ENCODE measurements at regions not wholly inside any gene's neighbourhood (a gene's known extent, or its start where the extent isn't known, plus 50 kb on each side); places are given as distances from the start of the nearest gene placed in this dataset.

GRCh38 chr6:9518431-9518830 lies 896.4 kb downstream of the TFAP2A start:
- Histone ChIP-seq H3K4me2 (ENCODE audit: low read depth, low read length) (no peak overlapping the region), H2BK15ac (ENCODE audit: low read depth, low read length) (no peak overlapping the region), H3K56ac (ENCODE audit: extremely low read depth, insufficient read depth, low read length) (no peak overlapping the region), H2BK20ac (ENCODE audit: low read depth, low read length) (peak overlapping the region; percentile 2; the same call in 1 of the 2 replicates), H3K9me1 (ENCODE audit: insufficient read depth, low read length) (peaks cover 15% of the 10 kb centered on the region; the same call in 1 of the 2 replicates), H2BK120ac (ENCODE audit: low read depth, low read length) (no peak overlapping the region), H3K27me3 (ENCODE audit: control insufficient read depth, insufficient read depth, low read length) (no peaks in the 10 kb centered on the region), H3K36me3 (ENCODE audit: control insufficient read depth, insufficient read depth, low read length) (no peaks in the 10 kb centered on the region), H4K5ac (ENCODE audit: low read depth, low read length) (no peak overlapping the region), H4K8ac (ENCODE audit: low read depth in 2 of 2, low read length in 2 of 2) (no peak overlapping the region), H3K79me1 (ENCODE audit: low read depth in 1 of 2, low read length in 2 of 2) (no peaks in the 10 kb centered on the region), H4K20me1 (ENCODE audit: insufficient read depth, low read length) (no peaks in the 10 kb centered on the region), H3K4me3 (ENCODE audit: insufficient read depth, low read depth, low read length) (no peak overlapping the region), H2AK5ac (ENCODE audit: low read depth, low read length) (no peak overlapping the region), H3K4ac (ENCODE audit: low read depth, low read length) (no peak overlapping the region), H3K4me1 (ENCODE audit: control insufficient read depth, insufficient read depth, low read length) (peaks cover 12% of the 10 kb centered on the region), H2BK5ac (ENCODE audit: low read depth, low read length, poor library complexity, severe bottlenecking) (no peak overlapping the region), H3K9me3 (ENCODE audit: control insufficient read depth, insufficient read depth, low read length) (no peaks in the 10 kb centered on the region), H3K27ac (ENCODE audit: insufficient read depth, low read length) (no peak overlapping the region), H4K91ac (ENCODE audit: insufficient read depth, low read depth, low read length) (no peak overlapping the region), H3K23ac (ENCODE audit: low read depth, low read length) (no peak overlapping the region), H3K14ac (replicated peaks; ENCODE audit: low read depth, low read length) (no peak overlapping the region), H2AFZ (replicated peaks; ENCODE audit: low read length, poor library complexity) (no peak overlapping the region), H2AK9ac (replicated peaks; ENCODE audit: low read depth, low read length, poor library complexity) (no peak overlapping the region), H3K18ac (ENCODE audit: low read depth, low read length) (no peak overlapping the region), H3K9ac (ENCODE audit: low read depth, low read length) (no peak overlapping the region)
- ATAC-seq (ENCODE audit: low read depth): no peak
- no CpG with 5 or more reads among the region's 1 CpG for WGBS, 2 experiments (ENCODE audit: extremely low coverage in 2 of 2, insufficient read length in 1 of 2)
- BruUV-seq (replicated peaks): no TSS peak
- TF ChIP-seq BHLHE40 (IDR thresholded peaks at IDR 0.05; ENCODE audit: low read depth, low read length) (no peak), MAFK (IDR thresholded peaks at IDR 0.05; ENCODE audit: low read depth, low read length) (peak; percentile 76), MAZ (IDR thresholded peaks at IDR 0.05; ENCODE audit: borderline replicate concordance, low read depth, low read length) (no peak), CHD1 (IDR thresholded peaks at IDR 0.05; ENCODE audit: low read depth, low read length) (no peak), NFE2L2 (IDR thresholded peaks at IDR 0.05; ENCODE audit: low read depth, low read length) (no peak)
- in situ Hi-C loops (cut with MboI; ENCODE audit: low sequenced_read_pairs) (no loop called here), dilution Hi-C loops (cut with HindIII; ENCODE audit: low sequenced_read_pairs, unreplicated experiment) (no loop called here), intact Hi-C loops (cut with micrococcal nuclease) (no loop called here)
- CTCF ChIA-PET: no interaction called here
- POLR2A ChIA-PET (ENCODE audit: unreplicated experiment): no interaction called here
- no peak for DNase-seq
